AG04450 (cell line): ENCODE measurements at regions not wholly inside any gene's neighbourhood (a gene's known extent, or its start where the extent isn't known, plus 50 kb on each side); places are given as distances from the start of the nearest gene placed in this dataset.

ENCODE experiments used
- CTCF ChIA-PET: fragments of 300-600, 350-600 bp; formaldehyde crosslinking; extraction: SDS; loops from one replicate; lab custom pipeline; 2022; ENCODE audit warnings: antibody characterized with exemption, inconsistent platforms; lab: Charles Lee
- POLR2A ChIA-PET: fragments of 350-600 bp; formaldehyde crosslinking; extraction: SDS; loops from one replicate; lab custom pipeline; 2021; ENCODE audit warnings: antibody characterized with exemption, inconsistent platforms; lab: Yijun Ruan, JAX
- DNase-seq: peaks from one replicate; pipeline ENCODE4 v3.0.0-alpha.2; 2011; ENCODE audit warnings: low read depth, low spot score
- H3K27ac ChIP-seq: one replicate; pipeline ENCODE4 v1.5.1; 2012; ENCODE audit warnings: low read depth, low read length, control low read depth
- H3K27me3 ChIP-seq: one replicate; pipeline ENCODE4 v1.6.0; 2012; ENCODE audit warnings: low read length; ENCODE audit not compliant: control insufficient read depth, insufficient read depth
- H3K4me3 ChIP-seq: 2 replicates; pipeline ENCODE4 v1.5.1; 2011; ENCODE audit warnings: mild to moderate bottlenecking, low read depth, low read length, control low read depth
- H3K9me3 ChIP-seq: 2 replicates; pipeline ENCODE4 v1.5.1; 2012; ENCODE audit warnings: low read length; ENCODE audit not compliant: control insufficient read depth, insufficient read depth
- TF ChIP-seq, protein P1 (sequence below): IDR thresholded peaks from 2 replicates; pipeline ENCODE4 v1.5.1; 2011; ENCODE audit warnings: low read depth, low read length, control low read depth, inconsistent platforms

DNA sequence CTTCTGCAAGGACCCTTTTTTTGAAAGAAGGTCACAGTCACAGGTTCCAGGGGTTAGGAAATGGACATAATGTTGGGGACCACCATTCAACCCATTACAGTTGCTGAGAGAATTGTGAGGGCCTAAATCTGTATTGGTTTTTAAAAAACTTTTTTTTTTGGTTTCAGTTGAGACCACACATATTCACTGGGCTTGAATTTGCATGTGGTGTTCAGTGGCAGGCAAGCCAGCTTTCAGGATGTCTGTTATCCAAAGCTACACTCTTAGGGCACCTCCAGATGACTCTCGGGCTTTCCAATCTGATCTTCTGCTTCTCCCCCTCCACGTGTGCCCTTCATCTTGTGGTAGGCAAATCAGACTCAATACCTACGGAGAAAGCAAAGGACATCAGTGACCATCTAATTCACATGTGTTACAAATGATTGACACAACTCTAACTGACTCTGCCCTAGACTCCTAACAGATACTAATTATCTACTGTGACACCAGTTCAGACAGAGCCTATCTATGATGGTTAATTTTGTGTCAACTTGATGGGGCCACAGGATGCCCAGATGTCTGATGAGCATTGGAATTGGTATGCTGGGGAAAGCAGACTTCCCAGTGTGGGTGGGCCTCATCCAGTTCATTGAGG is 93.3 kb upstream of the ELMO1 start:
- no peak for DNase-seq
- peaks cover 22% of the 10 kb centered on the region for H3K9me3 ChIP-seq
- CTCF ChIA-PET, result no interaction called here
- H3K27ac ChIP-seq, result no peak overlapping the region
- POLR2A ChIA-PET, result no interaction called here
- H3K27me3 ChIP-seq, result no peaks in the 10 kb centered on the region
- TF ChIP-seq, protein P1, sequence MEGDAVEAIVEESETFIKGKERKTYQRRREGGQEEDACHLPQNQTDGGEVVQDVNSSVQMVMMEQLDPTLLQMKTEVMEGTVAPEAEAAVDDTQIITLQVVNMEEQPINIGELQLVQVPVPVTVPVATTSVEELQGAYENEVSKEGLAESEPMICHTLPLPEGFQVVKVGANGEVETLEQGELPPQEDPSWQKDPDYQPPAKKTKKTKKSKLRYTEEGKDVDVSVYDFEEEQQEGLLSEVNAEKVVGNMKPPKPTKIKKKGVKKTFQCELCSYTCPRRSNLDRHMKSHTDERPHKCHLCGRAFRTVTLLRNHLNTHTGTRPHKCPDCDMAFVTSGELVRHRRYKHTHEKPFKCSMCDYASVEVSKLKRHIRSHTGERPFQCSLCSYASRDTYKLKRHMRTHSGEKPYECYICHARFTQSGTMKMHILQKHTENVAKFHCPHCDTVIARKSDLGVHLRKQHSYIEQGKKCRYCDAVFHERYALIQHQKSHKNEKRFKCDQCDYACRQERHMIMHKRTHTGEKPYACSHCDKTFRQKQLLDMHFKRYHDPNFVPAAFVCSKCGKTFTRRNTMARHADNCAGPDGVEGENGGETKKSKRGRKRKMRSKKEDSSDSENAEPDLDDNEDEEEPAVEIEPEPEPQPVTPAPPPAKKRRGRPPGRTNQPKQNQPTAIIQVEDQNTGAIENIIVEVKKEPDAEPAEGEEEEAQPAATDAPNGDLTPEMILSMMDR, result no peak
- no peak overlapping the region for H3K4me3 ChIP-seq

DNA sequence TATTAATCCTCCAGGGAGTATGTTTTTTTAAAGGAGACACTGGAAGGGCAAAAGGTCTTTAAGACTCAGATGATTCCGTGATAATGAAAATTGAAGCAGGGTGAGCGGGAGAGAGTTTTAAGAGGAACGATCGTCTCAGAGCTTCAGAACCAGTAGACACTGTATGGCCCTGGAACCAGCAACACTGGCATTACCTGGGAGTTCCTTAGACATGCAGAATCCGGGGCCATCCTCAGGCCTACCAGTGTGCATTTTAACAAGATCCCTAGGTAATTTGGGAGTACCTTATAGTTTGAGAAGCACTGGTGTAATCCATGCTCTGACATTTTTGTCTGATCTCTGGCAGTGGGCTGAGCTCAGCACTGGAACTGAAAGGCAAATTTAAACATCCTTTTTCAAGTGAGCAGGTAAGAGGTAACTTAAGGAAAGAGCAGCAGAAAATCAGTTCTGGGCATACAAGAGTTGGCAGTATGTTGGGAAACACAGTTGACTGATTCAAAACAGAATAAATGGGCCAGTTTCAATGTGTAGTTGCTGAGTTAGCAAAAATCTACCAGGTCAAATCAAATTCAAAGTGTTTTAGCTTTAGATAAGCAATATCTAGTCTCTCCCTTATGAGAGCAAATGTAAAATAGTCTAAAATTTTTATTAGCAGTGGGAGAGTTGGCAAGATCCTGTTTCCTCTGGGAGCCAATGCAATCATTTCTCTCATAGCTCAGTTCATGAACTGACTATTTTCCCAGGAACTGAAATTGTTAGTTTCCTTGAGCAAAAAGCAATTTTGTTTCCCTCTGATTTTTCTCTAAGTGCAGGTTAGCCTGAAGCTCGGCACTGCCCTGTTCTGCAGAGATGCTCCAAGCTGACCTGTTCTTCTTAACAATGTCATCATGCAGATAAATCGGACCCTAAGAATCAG is 97.2 kb upstream of the ELMO1 start:
- POLR2A ChIA-PET, result no interaction called here
- Histone ChIP-seq H3K27me3 (no peaks in the 10 kb centered on the region), H3K27ac (no peak overlapping the region), H3K9me3 (peaks cover 32% of the 10 kb centered on the region), H3K4me3 (no peak overlapping the region)
- TF ChIP-seq, protein P1, result no peak
- CTCF ChIA-PET, result no interaction called here
- no peak for DNase-seq

DNA sequence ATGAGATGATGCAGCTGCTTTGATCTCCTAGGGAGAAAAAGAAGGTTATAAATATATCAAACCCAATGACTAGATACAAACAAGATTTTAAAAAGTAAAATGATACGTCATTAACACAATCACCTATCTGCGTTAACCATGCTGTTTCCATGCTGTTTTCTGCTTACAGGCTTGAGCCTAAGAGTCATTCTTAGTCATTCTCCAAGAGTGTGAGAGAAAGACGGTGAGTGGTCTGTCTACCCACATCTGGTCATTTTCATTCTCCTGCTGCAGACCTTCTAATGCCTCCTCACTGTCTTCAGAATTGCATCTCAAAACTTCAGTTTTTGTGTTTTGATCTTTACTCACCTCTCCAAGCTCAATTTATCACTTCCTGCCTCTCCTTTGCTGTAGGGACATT is 98.0 kb upstream of the ELMO1 start:
- ChIA-PET CTCF (no interaction called here), POLR2A (no interaction called here)
- DNase-seq, result no peak
- H3K27ac ChIP-seq, result no peak overlapping the region
- H3K27me3 ChIP-seq, result no peaks in the 10 kb centered on the region
- no peak overlapping the region for H3K4me3 ChIP-seq
- TF ChIP-seq, protein P1, result no peak
- H3K9me3 ChIP-seq, result peaks cover 28% of the 10 kb centered on the region; the same call in 1 of the 2 replicates

DNA sequence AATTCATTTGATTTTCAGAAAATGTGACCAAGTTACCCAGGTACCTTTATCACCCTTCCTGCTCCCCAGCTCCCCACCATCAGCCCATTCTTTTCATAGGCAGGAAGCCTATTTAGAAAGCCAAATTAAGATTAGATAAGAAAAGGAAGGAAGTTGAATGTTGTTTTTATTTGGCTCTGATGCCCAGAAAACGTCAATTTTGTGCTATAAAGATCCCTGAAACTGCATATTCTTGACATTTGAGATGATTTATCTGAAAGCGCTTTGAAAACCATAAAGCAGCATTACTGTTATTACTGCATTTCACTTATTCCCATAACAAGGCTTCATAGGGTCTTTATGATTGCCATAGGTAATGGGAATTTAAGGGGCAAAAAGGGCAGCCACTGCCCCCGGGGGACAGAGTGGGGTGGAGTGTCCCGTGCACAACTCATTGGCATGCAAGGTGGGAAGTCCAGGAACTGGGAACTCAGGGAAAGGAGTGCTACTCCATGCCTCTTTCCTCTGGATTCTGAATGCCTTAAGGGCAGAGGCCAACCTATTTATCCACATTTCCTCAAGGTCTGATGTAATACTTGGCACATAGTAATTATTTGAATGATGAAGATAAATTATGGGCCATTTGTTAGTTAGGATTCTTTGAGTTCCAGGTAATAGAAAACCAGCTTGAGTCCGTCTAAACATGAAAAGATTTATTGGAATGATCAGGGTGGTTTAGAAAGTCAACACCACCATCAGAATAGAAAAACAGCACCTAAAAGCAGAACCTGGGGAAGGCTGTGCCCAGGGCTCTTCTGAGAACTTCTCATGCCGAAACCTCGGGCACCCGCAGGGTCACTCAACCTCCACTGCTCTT is 100.6 kb upstream of the ELMO1 start:
- no peaks in the 10 kb centered on the region for H3K27me3 ChIP-seq
- no peak overlapping the region for H3K4me3 ChIP-seq
- TF ChIP-seq, protein P1, result no peak
- POLR2A ChIA-PET, result no interaction called here
- CTCF ChIA-PET, result no interaction called here
- H3K27ac ChIP-seq, result no peak overlapping the region
- DNase-seq, result no peak
- peaks cover 32% of the 10 kb centered on the region; the same call in 1 of the 2 replicates for H3K9me3 ChIP-seq
